MV-4-11 (cell line): ENCODE measurements at regions not wholly inside any gene's neighbourhood (a gene's known extent, or its start where the extent isn't known, plus 50 kb on each side); places are given as distances from the start of the nearest gene placed in this dataset.

Source experiments
- DNase-seq: peaks from one replicate; lab custom pipeline; 2025; lab: John Stamatoyannopoulos, UW

DNA sequence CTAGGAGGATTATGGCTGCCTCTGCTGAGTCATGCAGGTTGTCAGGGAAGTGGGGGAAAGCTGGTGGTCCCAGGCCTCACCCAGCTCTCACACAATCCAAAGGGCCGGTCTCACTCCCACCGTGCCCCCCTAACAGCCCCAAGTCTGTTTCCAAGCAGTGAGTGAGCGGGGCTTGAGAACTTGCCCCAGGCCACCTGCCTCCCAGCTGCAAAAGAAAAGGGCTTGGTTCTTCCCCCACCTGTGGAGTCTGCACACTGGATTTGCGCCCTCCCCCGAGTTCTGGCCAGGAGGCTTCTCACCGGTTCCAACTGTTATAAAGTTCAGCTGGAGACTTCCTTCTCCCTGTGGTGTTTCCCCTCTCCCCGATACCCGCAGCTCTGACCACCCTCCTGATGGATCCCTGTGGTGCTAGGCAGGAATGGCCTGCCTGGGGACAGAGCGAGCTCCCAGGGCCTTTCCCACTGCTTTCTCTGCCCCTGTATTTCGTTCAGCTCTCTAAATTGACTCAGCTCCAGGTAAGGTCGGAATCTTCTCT is 222.3 kb downstream of the BARHL2 start:
- DNase-seq, result no peak

DNA sequence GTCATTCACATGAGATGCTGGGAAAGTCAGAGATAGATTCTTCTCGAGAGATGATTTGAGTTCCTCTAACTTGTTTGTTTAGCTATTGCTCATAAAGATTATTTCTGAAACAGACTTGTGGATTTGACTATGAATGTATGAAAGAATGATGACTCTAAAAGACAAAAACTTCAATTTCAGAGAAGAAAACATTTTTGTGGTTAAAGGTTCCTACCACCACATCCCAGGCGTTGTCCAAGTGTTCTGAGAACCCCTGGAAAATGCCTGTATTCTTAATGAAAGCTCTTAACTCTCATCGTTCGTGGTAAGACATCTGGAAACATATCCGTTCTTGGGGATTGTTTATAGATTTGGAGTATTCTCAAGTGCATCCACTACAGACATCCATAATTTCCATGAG is 228.7 kb downstream of the BARHL2 start:
- DNase-seq, result no peak

DNA sequence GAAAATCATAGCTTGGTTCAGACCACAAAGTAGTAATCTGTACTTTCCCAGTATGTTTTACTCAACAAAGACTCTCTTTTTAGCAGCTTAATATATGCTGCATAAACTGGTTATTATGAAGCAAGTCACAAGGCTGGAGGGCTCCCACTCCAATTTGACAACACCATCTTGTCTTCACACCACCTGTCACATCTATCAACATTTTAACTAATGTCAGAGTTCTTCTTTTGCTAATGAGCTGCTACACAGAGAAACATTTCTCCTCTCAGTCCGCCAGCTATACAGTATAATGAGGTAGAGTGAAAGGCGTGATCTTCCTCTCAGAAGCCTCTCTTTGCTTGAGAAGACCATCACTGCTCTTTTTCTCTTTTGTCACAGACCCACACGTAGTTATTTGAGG is 230.1 kb downstream of the BARHL2 start:
- no peak for DNase-seq

DNA sequence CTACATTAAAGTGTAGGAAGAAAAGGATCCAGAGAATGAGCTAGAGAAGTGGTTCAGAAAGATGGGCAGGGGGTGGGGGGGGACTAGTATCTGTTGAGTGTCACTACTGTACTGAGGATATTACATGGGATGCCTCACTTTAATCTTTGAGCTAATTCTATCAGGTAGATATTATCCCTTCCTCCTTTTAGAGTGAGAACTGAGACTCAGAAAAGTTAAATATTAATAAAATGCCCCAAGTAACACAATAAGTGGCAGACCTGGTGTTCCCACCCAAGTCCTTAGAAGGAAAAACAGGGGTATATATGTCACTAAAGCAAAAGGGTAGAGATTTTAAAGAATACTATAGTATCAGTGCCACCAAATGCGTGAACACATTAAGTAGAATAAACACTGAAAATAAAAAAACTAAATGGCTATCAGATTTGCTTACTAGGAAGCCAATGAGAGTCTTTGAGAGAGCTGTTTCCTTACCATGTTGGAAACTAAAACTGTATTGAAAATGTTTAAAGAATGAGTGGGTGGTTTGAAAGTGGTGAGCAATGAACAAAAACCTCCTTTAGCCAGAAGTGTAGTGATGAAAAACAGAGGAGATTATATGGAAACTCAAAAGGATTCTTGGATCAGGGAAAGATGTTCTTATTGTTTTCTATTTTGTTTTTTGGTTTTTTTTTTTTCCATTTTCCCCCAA is 230.8 kb downstream of the BARHL2 start:
- DNase-seq, result no peak

DNA sequence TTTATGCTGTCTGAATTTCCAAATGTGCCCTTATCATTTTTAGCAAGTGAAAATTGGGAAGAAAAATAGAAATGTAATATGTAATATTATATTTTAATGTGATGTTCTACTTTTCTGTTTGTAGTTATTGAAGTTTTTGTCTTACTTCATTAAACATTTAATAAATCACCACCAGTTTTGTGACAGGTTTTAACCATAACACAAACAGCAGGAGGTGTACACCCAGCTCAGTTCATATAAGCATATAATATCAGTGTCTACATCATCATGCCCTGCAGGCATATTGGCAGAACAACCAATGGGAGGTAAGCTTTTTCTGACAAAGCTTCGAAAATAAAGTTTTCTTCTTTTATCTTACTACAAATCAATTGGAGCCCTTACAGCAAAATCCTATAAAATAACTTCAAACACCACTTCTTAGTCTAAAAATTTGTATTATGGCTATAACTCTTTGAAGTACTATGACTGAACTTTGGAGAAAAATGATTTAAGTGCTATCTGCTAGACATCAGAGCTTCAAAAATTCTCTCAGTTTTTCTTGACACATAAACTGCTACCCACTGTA is 236.7 kb downstream of the BARHL2 start:
- no peak for DNase-seq

DNA sequence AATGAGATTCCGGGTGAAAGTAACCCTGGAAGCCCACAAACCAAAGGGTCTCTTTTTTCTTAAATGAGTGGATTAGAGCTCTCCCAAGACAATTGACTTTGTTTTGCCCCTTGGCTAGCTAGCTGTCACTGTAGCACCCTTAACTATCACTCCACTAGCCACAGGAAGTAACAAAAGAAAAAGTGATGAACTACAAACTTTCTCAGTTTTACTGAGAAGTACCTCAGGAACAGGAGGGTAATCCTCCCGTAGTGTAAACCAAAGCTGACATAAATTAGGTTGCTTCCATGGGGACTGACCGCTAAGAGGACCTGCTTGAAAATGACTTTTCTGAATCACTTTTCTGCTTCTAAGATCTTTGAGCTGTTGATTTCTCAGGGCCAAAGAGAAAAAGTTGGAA is 240.1 kb downstream of the BARHL2 start:
- no peak for DNase-seq

DNA sequence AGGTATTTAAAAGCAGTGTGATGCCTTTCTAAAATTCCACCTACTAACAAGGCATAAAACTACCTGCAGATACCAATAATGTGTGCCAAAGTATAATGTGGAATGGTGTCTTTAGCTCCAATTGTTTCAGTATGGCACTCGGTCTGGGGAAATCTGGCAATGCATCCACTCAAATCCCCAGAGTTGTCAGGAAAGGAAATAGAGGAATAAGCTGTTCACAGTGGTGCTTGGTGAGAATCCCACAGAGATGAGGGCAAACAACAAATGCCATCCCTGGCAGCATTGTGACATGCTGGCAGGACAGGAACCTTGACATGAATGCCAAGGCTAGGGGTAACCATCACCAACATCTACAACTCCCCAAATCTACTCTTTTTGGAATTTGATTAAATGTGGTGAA is 240.7 kb downstream of the BARHL2 start:
- no peak for DNase-seq

DNA sequence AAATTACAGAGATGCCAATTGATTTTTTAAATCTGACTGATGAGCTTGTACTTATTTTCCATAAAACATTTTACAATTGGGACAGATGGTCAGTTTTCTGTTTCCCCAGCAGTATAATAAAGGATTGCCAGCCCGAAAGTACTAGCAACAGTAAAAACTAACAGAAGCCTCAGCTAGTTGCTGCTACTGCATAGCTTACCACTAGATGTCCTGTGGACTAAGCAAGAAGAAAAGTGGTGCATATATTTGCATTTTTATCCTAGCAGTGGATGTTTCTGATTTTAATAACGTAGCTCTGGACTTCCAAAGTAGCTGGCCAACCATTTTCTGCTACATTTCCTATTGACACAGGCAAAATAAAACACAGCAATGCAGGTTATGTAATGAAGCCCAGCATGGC is 241.5 kb downstream of the BARHL2 start:
- no peak for DNase-seq

DNA sequence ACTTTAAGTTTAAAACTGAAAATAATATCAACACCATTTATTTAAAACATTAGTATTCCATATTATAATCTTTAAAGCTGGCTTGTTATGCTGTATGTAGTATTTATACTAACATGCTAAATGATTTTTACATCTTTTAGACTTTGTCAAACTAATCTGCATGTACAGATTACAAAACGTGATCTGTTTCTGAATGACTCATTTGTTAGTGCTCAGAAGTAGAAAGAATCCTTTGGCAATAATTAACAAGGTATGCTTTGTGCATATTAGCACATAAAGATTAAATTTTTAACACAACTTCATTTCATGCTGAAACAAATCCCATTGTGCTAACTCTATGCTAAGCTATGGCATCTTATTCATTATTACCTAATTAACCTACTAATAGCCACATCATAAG is 242.4 kb downstream of the BARHL2 start:
- no peak for DNase-seq

DNA sequence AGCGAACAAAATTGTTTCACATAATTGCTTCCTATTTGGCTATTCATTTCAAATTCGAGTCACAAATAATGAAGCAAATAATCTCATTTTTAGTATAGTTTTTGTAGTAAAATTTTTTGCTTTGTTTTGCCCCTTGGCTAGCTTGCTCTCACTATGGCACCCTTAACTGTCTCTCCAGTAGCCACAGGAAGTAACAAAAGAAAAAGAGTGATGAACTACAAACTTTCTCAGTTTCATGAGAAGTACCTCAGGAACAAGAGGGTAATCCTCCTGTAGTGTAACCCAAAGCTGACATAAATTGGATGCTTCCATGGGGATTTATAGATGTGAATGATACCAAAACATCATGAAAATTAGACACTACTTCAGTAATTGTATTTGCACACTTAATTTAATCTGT is 242.9 kb downstream of the BARHL2 start:
- DNase-seq, result no peak

DNA sequence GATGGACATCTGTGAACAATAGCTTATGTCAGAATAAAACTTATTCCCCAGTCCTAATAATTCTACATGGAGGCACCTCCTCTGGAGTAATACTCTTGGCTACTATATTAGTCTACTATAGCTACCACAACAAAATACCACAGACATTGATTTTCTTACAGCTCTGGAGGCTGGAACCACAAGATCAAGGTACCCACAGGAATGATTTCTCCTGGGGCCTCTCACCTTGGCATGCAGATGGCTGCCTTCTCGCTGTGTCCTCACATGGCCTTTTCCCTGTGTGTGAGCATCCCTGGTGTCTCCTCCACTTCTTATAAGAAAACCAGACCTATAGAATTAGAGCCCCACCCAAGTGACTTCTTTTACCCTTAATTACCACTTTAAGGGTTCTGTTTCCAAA is 244.3 kb downstream of the BARHL2 start:
- DNase-seq, result no peak

DNA sequence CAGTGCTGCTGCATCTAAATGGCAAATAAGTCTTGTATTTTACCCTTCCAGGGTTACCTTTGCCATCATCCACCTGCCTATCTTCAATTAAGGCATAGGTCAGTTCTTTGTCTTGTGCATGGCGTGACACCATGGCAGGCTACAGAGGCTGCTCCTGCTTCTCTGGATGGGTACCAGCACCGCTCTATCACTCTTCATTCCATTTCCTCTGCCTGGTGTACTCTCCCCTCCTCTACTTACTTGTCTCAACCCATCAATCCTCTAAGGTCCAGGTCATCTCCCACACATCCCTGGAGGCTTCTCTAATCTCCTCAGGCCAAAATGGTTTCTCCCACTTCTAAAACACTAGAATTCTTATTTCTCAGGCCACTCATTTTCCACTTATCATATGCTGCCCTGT is 257.5 kb downstream of the BARHL2 start:
- no peak for DNase-seq

DNA sequence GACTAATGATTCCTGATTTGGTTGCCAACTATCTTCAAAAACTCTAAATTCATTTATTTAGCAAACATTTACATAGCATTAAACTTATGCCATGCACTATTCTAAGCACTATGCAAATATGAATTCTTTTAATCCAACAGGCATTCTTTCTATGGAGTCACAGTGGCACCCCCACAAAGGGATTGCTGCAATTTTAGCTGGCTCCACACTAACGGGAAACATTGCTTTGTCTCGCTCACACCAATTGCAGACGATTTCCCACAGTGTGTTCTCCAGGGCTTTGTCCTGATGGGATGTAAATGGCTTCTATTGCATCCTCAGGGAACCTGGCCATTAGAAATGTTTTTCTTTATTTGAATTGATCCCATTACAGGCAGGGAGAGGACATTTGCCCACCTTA is 259.1 kb downstream of the BARHL2 start:
- DNase-seq, result no peak

DNA sequence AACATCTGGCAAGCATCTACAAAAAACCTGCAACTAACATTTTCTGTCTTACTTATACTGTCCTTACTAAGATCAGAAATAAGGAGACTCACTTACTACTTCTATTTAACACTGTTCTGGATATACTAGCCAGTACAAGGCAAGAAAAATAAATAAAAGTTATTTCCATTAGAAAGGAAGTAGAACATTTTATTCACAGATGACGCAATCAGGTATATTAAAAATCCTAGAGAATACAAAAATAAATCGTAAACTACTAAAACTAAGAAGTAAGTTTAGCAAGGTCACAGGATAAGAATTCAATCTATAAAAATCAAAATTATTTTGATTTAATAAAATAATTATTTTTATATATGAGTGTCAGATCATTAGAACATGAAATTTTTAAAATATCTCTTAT is 264.6 kb downstream of the BARHL2 start:
- DNase-seq, result no peak

DNA sequence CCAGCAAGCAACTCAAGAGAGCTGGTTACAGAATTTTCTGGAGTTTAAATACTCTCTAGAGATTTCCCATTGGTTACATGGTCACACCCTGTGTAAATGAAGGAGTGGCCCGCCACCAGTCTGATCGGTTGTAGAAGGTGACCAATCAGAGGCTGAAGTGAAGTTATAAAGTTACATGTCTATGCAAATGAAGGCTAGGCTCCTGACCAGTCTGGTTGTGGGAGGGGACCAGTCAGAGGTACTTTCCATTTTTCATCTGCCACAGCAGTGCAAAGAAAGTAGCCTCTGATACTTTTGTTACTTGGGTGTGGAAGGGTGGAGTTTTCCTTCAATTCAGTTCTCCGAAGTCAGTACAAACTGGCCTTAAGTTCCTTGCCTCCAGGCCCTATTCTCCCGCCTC is 273.7 kb downstream of the BARHL2 start:
- DNase-seq, result no peak

DNA sequence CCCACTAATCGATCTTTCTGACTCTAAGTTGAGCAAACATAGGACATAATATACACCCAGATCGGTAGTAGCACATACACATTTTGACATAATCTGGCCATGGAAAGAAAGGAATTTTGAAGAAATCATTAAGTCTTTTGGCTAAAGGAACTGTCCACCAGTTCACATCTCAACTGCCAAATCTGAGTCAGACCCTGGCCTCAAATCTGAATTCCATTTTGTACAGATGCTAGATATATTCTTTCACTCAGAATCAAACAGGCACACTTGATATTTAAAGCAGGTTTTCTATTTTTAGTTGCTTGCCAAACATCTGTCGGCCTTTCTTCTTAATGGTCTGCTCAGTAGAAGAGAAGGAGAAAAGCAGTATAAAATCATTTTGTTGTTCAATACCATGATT is 281.8 kb downstream of the BARHL2 start:
- DNase-seq, result no peak

DNA sequence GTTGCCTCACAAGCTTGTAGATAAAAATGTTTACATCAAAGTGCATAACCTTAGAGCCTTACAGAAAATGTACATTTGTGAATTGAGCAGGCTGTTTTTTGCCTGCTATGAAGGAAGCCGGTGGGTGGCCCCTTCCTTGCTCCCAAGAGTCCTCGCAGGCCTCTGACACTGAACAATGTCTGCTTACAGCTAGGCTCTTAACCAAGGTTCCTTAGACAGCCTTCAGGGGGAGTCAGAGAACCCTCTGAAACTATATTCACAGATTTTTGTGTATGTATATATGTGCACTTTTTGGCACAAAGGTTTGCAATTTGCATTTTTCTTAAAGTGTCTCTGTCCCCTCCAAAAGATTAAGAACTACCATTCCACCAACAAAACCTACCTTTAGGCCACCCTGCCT is 282.6 kb downstream of the BARHL2 start:
- DNase-seq, result no peak

DNA sequence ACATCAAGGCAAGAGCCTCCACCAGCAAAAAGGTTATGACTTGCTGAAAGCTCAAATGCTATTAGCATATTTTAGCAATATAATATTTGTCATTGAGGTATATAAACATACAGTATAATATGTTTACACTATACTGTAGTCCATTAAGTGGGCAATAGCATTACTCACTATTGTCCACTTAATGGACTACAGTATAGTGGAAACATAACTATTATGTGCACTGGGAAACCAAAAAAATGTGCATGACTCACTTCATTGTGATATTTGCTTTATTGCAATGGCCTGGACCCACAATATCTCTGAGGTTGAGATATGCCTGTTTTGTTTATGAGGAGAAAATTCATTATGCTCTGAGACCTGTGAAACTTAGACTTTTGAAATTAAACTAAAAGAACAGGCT is 300.0 kb downstream of the BARHL2 start:
- DNase-seq, result no peak

DNA sequence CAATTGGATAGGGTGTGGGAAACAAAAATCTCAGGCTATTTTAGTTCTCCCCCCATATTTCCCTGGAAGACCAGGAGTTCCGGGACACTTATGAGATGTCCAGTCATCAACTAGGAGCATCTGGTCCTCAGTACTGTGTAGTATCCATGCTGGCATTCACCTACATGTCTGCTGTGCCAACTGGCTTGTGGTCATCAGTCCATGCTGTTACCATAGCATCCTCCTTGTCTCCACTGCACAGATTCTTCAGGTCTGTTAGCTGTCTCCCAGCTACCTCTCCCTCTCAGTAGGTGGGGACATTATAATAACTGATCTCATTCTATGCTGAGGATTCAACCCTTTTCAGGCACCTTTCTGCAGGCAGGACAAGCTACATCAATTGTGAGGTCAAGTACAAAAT is 302.9 kb downstream of the BARHL2 start:
- no peak for DNase-seq

DNA sequence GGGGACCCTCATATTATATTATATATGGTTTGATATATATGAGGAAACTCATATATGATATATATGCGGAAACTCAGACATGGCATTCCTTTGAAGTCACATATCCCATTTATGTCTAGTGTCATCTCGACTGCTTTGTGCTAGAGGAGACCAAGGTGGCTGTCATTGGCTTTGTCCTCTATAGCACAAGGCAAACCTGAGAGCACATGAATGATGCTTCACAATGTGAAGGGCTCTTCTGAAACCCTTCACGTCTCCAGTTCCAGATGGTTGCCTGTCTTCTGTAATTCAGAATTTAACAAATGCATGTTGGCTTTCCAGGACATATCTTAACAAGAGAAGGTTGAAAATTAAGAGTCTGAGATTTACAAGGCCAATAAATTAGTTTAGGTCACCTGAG is 303.6 kb downstream of the BARHL2 start:
- DNase-seq, result no peak

DNA sequence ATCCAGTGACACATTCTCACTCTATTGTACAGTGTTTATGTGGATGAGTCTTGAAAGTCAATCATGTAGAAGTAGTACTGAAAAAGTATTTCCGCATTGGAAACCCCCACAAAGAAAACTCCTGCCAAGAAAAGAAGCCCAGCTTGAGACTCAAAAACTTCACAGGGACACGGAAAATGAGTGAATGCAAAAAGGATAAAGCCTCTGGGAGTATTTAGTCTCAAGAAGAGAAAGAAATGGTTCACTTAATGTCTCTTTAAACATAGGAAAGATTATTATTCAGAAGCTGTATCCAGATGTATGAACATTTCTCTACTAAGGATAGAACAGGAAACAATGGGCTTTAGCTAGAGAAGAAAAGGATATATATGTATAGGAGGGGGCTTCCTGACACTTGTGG is 304.5 kb downstream of the BARHL2 start:
- DNase-seq, result no peak

DNA sequence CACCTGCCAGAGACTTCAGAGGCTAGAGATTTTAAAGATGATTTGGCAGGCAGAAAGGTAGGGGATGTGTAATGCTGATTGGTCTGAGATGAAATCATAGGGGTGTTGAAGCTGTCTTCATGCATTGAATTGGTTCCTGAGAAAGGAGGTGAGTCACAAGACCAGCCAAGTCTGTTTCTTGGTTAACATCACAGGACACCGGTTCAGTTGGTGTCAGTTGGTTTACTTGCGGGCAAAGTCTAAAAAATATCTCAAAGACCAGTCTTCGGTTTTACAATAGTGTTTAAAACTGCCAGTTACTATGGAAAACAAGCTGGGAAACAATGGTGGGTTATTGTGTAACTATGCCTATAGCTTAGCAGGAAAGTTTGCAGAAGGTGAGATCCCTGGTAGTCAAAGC is 305.9 kb downstream of the BARHL2 start:
- no peak for DNase-seq

DNA sequence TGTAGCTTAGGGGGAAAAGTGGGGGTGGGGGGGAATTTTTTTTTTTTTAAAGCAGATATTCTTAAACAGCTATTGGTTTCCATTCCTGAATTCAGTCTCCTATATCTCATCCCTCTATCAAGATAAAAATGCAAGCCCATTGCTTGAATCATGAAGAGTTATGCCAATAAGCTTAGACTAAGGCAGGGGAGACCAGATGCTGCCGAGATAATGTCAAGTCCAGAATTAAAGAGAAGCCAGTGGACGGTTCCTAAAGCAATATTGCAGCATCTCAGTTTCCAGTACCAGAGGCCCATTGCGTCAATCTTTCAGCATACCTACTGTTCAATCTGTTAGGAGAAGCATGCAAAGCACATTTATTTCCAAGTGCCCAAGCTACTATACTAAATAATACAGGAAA is 309.4 kb downstream of the BARHL2 start:
- DNase-seq, result no peak

DNA sequence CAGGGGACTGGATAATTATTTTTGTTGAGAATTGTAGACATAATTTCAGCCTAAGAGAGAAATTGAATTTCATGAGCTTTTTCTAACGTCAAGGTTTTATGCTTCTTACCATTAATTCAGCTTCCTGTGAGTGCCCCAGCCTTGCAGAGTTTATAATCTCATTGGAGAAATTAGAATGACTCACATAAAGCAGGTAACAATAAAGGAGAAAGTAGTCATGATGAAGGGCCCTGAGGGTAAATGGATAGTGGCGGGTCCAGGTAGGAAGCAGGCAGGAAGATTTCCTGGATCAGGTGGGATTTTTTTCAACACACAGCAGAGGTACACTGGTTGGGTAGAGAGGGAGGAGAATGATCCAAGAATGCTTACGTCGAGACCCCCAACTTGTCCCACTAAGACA is 311.4 kb downstream of the BARHL2 start:
- DNase-seq, result no peak
